Activated naive CD4-positive, alpha-beta T cell treated with anti-CD3 and anti-CD28 coated beads, Interleukin-2, amount 50 U/mL, for 24 hours (primary cell): ENCODE measurements at regions not wholly inside any gene's neighbourhood (a gene's known extent, or its start where the extent isn't known, plus 50 kb on each side); places are given as distances from the start of the nearest gene placed in this dataset.

Source experiments
- H3K27ac Mint-ChIP-seq: one replicate; pipeline ENCODE4 v1.8.0; 2021; ENCODE audit warnings: mild to moderate bottlenecking, mixed read lengths
- H3K27me3 Mint-ChIP-seq: one replicate; pipeline ENCODE4 v1.8.0; 2021; ENCODE audit warnings: mixed read lengths
- H3K36me3 Mint-ChIP-seq: one replicate; pipeline ENCODE4 v1.8.0; 2021; ENCODE audit warnings: mixed read lengths
- H3K4me1 Mint-ChIP-seq: one replicate; pipeline ENCODE4 v1.8.0; 2021; ENCODE audit warnings: mixed read lengths
- H3K4me3 Mint-ChIP-seq: one replicate; pipeline ENCODE4 v1.8.0; 2021; ENCODE audit warnings: mild to moderate bottlenecking, mixed read lengths
- H3K9me3 Mint-ChIP-seq: one replicate; pipeline ENCODE4 v1.8.0; 2021; ENCODE audit warnings: mixed read lengths

- Mint-ChIP-seq H3K9me3 (peaks cover 14% of the 10 kb centered on the region), H3K4me1 (no peaks in the 10 kb centered on the region), H3K27ac (no peak overlapping the region), H3K27me3 (no peaks in the 10 kb centered on the region), H3K36me3 (peaks cover 11% of the 10 kb centered on the region), H3K4me3 (no peak overlapping the region)
Measured at GRCh38 chr4:148530114-148530513, 87.9 kb upstream of the NR3C2 start.

- Mint-ChIP-seq H3K27ac (no peak overlapping the region), H3K36me3 (peaks cover 1% of the 10 kb centered on the region), H3K27me3 (no peaks in the 10 kb centered on the region), H3K9me3 (no peaks in the 10 kb centered on the region), H3K4me1 (no peaks in the 10 kb centered on the region), H3K4me3 (no peak overlapping the region)
Measured at GRCh38 chr4:148527571-148527970, 85.4 kb upstream of the NR3C2 start.

- peaks cover 11% of the 10 kb centered on the region for H3K36me3 Mint-ChIP-seq
- no peak overlapping the region for H3K27ac Mint-ChIP-seq
- H3K4me3 Mint-ChIP-seq, result no peak overlapping the region
- H3K9me3 Mint-ChIP-seq, result peaks cover 9% of the 10 kb centered on the region
- peaks cover 3% of the 10 kb centered on the region for H3K27me3 Mint-ChIP-seq
- H3K4me1 Mint-ChIP-seq, result no peaks in the 10 kb centered on the region
Measured at GRCh38 chr4:148522995-148523394, 80.8 kb upstream of the NR3C2 start.

- no peak overlapping the region for H3K4me3 Mint-ChIP-seq
- peaks cover 9% of the 10 kb centered on the region for H3K36me3 Mint-ChIP-seq
- H3K4me1 Mint-ChIP-seq, result peaks cover 3% of the 10 kb centered on the region
- no peak overlapping the region for H3K27ac Mint-ChIP-seq
- H3K9me3 Mint-ChIP-seq, result peaks cover 9% of the 10 kb centered on the region
- peaks cover 3% of the 10 kb centered on the region for H3K27me3 Mint-ChIP-seq
Measured at GRCh38 chr4:148515248-148515647, 73.0 kb upstream of the NR3C2 start.

GRCh38 chr4:148514581-148514980, 72.4 kb upstream of the NR3C2 start:
- peaks cover 9% of the 10 kb centered on the region for H3K9me3 Mint-ChIP-seq
- H3K4me1 Mint-ChIP-seq, result peaks cover 3% of the 10 kb centered on the region
- H3K27me3 Mint-ChIP-seq, result peaks cover 3% of the 10 kb centered on the region
- no peak overlapping the region for H3K4me3 Mint-ChIP-seq
- peaks cover 9% of the 10 kb centered on the region for H3K36me3 Mint-ChIP-seq
- H3K27ac Mint-ChIP-seq, result peak overlapping the region; percentile 9

GRCh38 chr4:148514041-148514440, 71.8 kb upstream of the NR3C2 start:
- Mint-ChIP-seq H3K27me3 (peaks cover 3% of the 10 kb centered on the region), H3K4me1 (peaks cover 3% of the 10 kb centered on the region), H3K4me3 (no peak overlapping the region)

GRCh38 chr4:148510211-148510610, 68.0 kb upstream of the NR3C2 start:
- Mint-ChIP-seq H3K36me3 (no peaks in the 10 kb centered on the region), H3K27me3 (no peaks in the 10 kb centered on the region), H3K27ac (no peak overlapping the region), H3K9me3 (no peaks in the 10 kb centered on the region), H3K4me3 (no peak overlapping the region), H3K4me1 (peaks cover 3% of the 10 kb centered on the region)

More at GRCh38 chr4:148514041-148514440, 71.8 kb upstream of the NR3C2 start:
- no peak overlapping the region for H3K27ac Mint-ChIP-seq
- H3K9me3 Mint-ChIP-seq, result peaks cover 6% of the 10 kb centered on the region
- H3K36me3 Mint-ChIP-seq, result peaks cover 5% of the 10 kb centered on the region

GRCh38 chr4:148503681-148504080, 61.5 kb upstream of the NR3C2 start:
- H3K27ac Mint-ChIP-seq, result no peak overlapping the region
- H3K4me3 Mint-ChIP-seq, result no peak overlapping the region
- no peaks in the 10 kb centered on the region for H3K27me3 Mint-ChIP-seq
- peaks cover 3% of the 10 kb centered on the region for H3K36me3 Mint-ChIP-seq
- H3K4me1 Mint-ChIP-seq, result no peaks in the 10 kb centered on the region
- H3K9me3 Mint-ChIP-seq, result no peaks in the 10 kb centered on the region

GRCh38 chr4:148497258-148497657, 55.0 kb upstream of the NR3C2 start:
- Mint-ChIP-seq H3K4me1 (no peaks in the 10 kb centered on the region), H3K9me3 (no peaks in the 10 kb centered on the region), H3K4me3 (no peak overlapping the region), H3K36me3 (peaks cover 3% of the 10 kb centered on the region), H3K27me3 (no peaks in the 10 kb centered on the region), H3K27ac (no peak overlapping the region)

GRCh38 chr4:148495463-148495862, 53.2 kb upstream of the NR3C2 start:
- H3K36me3 Mint-ChIP-seq, result peaks cover 2% of the 10 kb centered on the region
- H3K27me3 Mint-ChIP-seq, result no peaks in the 10 kb centered on the region
- H3K4me1 Mint-ChIP-seq, result no peaks in the 10 kb centered on the region
- no peak overlapping the region for H3K4me3 Mint-ChIP-seq
- H3K9me3 Mint-ChIP-seq, result no peaks in the 10 kb centered on the region
- no peak overlapping the region for H3K27ac Mint-ChIP-seq
